GM23338 (cell line): ENCODE measurements at regions not wholly inside any gene's neighbourhood (a gene's known extent, or its start where the extent isn't known, plus 50 kb on each side); places are given as distances from the start of the nearest gene placed in this dataset.

Experiments
- CREB1 ChIP-seq: fragments of 250-450 bp; sonication (Bioruptor Pico); IDR thresholded peaks from 2 replicates; pipeline ENCODE4 v1.5.0; 2020; ENCODE audit warnings: low read depth, mild to moderate bottlenecking, moderate library complexity
- EZH2 ChIP-seq: fragments of 200-600 bp; sonication (generic); IDR thresholded peaks from one replicate; pipeline ENCODE4 v1.8.0; 2017; ENCODE audit warnings: antibody characterized with exemption, mild to moderate bottlenecking, low read depth; ENCODE audit not compliant: unreplicated experiment
- EZH2phosphoT487 ChIP-seq: fragments of 200-600 bp; sonication (generic); IDR thresholded peaks from one replicate; pipeline ENCODE4 v1.8.1; 2018; ENCODE audit warnings: antibody characterized with exemption; ENCODE audit not compliant: unreplicated experiment
- JUNB ChIP-seq: IDR thresholded peaks from one replicate; pipeline ENCODE4 v1.6.1; 2016; ENCODE audit warnings: antibody characterized with exemption; ENCODE audit not compliant: unreplicated experiment
- POLR2AphosphoS5 ChIP-seq: IDR thresholded peaks from 2 replicates; pipeline ENCODE4 v1.6.1; 2016; ENCODE audit warnings: antibody characterized with exemption, low read depth
- STAT1 ChIP-seq: IDR thresholded peaks from one replicate; pipeline ENCODE4 v1.6.1; 2016; ENCODE audit warnings: antibody characterized with exemption; ENCODE audit not compliant: unreplicated experiment
- ZNF114 ChIP-seq: fragments of 250-450 bp; sonication (Bioruptor Pico); IDR thresholded peaks from 2 replicates; pipeline ENCODE4 v1.5.0; 2020; ENCODE audit warnings: mild to moderate bottlenecking, moderate library complexity
- ZNF331 ChIP-seq: fragments of 250-450 bp; sonication (Bioruptor Pico); IDR thresholded peaks from 2 replicates; pipeline ENCODE4 v1.5.0; 2020; ENCODE audit warnings: low read depth, mild to moderate bottlenecking, moderate library complexity
- TF ChIP-seq, protein P1 (sequence below), 2 experiments: fragments of 200-600 bp in 1 of 2; sonication (generic) in 1 of 2; conservative IDR thresholded peaks; 2 replicates each; pipeline versions ENCODE4 v1.5.1 to v1.6.1; 2016 to 2017; ENCODE audit warnings: antibody characterized with exemption in 2 of 2, low read depth in 2 of 2, mild to moderate bottlenecking in 2 of 2, moderate library complexity in 1 of 2
- TF ChIP-seq, protein P2 (sequence below): IDR thresholded peaks from one replicate; pipeline ENCODE4 v1.6.1; 2018; ENCODE audit warnings: antibody characterized with exemption; ENCODE audit not compliant: unreplicated experiment
- TF ChIP-seq, protein P3 (sequence below): fragments of 250-450 bp; sonication (Bioruptor Pico); IDR thresholded peaks from 2 replicates; pipeline ENCODE4 v1.5.0; 2020; ENCODE audit warnings: mild to moderate bottlenecking, moderate library complexity

DNA sequence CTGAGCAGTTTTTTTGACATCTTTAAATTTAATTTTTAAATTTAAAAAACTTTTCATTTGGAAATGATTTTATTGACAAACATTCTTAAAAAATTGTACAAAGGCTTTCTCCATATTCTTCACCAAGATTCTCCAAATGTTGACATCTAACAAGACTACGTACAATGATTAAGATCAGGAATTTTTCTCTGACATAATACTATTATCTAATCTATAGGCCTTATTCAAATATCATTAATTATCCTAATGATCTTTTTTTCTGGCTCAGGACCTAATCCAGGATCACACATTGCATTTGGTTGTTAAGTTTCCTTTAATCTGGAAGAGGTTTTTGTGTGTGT, 106.1 kb upstream of the OSMR start:
- TF ChIP-seq, protein P1, sequence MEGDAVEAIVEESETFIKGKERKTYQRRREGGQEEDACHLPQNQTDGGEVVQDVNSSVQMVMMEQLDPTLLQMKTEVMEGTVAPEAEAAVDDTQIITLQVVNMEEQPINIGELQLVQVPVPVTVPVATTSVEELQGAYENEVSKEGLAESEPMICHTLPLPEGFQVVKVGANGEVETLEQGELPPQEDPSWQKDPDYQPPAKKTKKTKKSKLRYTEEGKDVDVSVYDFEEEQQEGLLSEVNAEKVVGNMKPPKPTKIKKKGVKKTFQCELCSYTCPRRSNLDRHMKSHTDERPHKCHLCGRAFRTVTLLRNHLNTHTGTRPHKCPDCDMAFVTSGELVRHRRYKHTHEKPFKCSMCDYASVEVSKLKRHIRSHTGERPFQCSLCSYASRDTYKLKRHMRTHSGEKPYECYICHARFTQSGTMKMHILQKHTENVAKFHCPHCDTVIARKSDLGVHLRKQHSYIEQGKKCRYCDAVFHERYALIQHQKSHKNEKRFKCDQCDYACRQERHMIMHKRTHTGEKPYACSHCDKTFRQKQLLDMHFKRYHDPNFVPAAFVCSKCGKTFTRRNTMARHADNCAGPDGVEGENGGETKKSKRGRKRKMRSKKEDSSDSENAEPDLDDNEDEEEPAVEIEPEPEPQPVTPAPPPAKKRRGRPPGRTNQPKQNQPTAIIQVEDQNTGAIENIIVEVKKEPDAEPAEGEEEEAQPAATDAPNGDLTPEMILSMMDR (conservative IDR thresholded peaks at IDR 0.05; ENCODE audit: low read depth in 2 of 2), result no peak
- TF ChIP-seq EZH2 (no peak), EZH2phosphoT487 (no peak), JUNB (no peak), POLR2AphosphoS5 (no peak), STAT1 (no peak), CREB1 (CRISPR knock-in tag) (no peak), ZNF331 (CRISPR knock-in tag) (no peak), ZNF114 (CRISPR knock-in tag) (no peak)
- TF ChIP-seq, protein P2, sequence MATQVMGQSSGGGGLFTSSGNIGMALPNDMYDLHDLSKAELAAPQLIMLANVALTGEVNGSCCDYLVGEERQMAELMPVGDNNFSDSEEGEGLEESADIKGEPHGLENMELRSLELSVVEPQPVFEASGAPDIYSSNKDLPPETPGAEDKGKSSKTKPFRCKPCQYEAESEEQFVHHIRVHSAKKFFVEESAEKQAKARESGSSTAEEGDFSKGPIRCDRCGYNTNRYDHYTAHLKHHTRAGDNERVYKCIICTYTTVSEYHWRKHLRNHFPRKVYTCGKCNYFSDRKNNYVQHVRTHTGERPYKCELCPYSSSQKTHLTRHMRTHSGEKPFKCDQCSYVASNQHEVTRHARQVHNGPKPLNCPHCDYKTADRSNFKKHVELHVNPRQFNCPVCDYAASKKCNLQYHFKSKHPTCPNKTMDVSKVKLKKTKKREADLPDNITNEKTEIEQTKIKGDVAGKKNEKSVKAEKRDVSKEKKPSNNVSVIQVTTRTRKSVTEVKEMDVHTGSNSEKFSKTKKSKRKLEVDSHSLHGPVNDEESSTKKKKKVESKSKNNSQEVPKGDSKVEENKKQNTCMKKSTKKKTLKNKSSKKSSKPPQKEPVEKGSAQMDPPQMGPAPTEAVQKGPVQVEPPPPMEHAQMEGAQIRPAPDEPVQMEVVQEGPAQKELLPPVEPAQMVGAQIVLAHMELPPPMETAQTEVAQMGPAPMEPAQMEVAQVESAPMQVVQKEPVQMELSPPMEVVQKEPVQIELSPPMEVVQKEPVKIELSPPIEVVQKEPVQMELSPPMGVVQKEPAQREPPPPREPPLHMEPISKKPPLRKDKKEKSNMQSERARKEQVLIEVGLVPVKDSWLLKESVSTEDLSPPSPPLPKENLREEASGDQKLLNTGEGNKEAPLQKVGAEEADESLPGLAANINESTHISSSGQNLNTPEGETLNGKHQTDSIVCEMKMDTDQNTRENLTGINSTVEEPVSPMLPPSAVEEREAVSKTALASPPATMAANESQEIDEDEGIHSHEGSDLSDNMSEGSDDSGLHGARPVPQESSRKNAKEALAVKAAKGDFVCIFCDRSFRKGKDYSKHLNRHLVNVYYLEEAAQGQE, result no peak
- TF ChIP-seq, protein P3, sequence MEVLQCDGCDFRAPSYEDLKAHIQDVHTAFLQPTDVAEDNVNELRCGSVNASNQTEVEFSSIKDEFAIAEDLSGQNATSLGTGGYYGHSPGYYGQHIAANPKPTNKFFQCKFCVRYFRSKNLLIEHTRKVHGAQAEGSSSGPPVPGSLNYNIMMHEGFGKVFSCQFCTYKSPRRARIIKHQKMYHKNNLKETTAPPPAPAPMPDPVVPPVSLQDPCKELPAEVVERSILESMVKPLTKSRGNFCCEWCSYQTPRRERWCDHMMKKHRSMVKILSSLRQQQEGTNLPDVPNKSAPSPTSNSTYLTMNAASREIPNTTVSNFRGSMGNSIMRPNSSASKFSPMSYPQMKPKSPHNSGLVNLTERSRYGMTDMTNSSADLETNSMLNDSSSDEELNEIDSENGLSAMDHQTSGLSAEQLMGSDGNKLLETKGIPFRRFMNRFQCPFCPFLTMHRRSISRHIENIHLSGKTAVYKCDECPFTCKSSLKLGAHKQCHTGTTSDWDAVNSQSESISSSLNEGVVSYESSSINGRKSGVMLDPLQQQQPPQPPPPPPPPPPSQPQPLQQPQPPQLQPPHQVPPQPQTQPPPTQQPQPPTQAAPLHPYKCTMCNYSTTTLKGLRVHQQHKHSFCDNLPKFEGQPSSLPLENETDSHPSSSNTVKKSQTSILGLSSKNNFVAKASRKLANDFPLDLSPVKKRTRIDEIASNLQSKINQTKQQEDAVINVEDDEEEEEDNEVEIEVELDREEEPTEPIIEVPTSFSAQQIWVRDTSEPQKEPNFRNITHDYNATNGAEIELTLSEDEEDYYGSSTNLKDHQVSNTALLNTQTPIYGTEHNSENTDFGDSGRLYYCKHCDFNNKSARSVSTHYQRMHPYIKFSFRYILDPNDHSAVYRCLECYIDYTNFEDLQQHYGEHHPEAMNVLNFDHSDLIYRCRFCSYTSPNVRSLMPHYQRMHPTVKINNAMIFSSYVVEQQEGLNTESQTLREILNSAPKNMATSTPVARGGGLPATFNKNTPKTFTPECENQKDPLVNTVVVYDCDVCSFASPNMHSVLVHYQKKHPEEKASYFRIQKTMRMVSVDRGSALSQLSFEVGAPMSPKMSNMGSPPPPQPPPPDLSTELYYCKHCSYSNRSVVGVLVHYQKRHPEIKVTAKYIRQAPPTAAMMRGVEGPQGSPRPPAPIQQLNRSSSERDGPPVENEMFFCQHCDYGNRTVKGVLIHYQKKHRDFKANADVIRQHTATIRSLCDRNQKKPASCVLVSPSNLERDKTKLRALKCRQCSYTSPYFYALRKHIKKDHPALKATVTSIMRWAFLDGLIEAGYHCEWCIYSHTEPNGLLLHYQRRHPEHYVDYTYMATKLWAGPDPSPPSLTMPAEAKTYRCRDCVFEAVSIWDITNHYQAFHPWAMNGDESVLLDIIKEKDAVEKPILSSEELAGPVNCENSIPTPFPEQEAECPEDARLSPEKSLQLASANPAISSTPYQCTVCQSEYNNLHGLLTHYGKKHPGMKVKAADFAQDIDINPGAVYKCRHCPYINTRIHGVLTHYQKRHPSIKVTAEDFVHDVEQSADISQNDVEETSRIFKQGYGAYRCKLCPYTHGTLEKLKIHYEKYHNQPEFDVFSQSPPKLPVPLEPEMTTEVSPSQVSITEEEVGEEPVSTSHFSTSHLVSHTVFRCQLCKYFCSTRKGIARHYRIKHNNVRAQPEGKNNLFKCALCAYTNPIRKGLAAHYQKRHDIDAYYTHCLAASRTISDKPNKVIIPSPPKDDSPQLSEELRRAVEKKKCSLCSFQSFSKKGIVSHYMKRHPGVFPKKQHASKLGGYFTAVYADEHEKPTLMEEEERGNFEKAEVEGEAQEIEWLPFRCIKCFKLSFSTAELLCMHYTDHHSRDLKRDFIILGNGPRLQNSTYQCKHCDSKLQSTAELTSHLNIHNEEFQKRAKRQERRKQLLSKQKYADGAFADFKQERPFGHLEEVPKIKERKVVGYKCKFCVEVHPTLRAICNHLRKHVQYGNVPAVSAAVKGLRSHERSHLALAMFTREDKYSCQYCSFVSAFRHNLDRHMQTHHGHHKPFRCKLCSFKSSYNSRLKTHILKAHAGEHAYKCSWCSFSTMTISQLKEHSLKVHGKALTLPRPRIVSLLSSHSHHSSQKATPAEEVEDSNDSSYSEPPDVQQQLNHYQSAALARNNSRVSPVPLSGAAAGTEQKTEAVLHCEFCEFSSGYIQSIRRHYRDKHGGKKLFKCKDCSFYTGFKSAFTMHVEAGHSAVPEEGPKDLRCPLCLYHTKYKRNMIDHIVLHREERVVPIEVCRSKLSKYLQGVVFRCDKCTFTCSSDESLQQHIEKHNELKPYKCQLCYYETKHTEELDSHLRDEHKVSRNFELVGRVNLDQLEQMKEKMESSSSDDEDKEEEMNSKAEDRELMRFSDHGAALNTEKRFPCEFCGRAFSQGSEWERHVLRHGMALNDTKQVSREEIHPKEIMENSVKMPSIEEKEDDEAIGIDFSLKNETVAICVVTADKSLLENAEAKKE (CRISPR knock-in tag), result no peak
